Epithelial cell of proximal tubule (primary cell): ENCODE measurements at regions not wholly inside any gene's neighbourhood (a gene's known extent, or its start where the extent isn't known, plus 50 kb on each side); places are given as distances from the start of the nearest gene placed in this dataset.
A peak's percentile ranks its signal among the peaks of the same experiment; 100 is the strongest.

Experiments used
- DNase-seq: peaks from one replicate; pipeline ENCODE4 v3.0.0-alpha.2; 2011; ENCODE audit warnings: low read depth
- H3K4me3 ChIP-seq: 2 replicates; pipeline ENCODE4 v1.5.1; 2011; ENCODE audit warnings: low read depth, mild to moderate bottlenecking, low read length
- CTCF ChIP-seq: conservative IDR thresholded peaks from 2 replicates; pipeline ENCODE4 v1.5.1; 2012; ENCODE audit warnings: low read depth, mild to moderate bottlenecking, low read length

GRCh38 chr6:71410681-71411080 lies 122.1 kb downstream of the OGFRL1 start:
- peak overlapping the region; percentile 86 for H3K4me3 ChIP-seq
- DNase-seq, result no peak
- TF ChIP-seq CTCF, result no peak

DNA sequence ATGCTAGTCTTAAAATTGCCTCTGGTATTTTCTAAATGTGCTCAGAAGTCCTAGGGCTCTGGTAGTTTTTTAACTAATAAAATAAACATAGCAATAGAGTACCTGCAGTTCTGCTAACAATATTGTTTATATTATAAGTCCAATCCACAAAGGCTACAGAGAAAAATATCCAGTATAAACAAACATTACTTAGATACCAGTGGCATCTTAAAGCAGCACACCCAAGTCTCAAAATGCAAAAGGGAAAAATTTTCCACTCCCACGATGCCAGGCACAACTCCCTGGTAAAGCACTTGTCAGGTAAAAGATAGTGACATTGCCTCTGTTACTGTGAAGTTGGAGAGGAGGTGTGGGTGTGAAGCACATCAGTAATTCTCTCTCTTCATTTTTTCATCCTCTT lies 123.3 kb downstream of the OGFRL1 start:
- peak overlapping the region; percentile 86 for H3K4me3 ChIP-seq
- TF ChIP-seq CTCF, result no peak
- DNase-seq, result no peak

DNA sequence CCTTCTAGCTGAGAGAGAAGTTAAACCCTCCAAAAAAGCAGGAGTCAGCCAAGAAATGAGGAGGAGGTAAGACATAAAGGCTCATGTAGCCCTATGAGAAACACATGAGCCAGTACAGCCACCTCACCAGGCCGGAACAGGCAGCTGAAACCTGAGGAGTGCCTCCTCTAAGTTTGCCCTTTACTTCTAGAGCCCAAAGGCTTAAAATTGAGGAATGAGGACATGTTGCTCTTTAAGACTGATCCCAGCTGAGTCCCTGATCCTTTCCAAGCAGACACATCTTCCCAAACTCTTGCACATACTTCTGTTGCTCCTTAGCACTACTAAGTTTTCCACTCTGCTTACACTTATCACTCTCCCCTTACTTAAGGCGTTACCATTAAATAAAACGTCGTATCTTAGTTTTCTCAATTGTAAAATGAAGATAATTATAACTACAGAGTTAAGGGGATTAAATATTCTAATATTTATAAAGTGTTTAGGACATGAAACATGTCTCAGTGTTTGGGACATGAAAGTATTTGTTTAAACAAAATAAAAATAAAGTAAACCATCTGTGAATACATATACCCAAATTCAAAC lies 124.0 kb downstream of the OGFRL1 start:
- DNase-seq, result no peak
- peak overlapping the region; percentile 86 for H3K4me3 ChIP-seq

DNA sequence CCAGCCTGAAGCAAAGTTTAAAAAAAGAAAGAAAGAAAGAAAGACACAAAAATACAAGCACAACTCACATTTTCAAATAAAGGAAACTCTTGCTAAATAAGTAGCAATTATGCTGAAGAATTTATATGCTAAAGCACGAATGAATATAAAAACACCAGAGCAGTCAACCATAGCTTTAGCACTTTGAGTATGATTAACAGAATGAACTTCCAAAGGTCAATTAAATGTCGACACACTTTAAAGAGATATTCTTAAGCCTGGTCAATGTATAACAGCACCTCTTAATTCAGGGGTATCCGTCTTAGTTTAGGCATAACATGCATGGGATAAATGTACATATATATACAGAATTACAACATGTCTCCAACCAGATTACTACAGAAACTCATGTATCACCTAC lies 125.9 kb downstream of the OGFRL1 start:
- H3K4me3 ChIP-seq, result peak overlapping the region; percentile 86
- TF ChIP-seq CTCF, result no peak
- DNase-seq, result peak; percentile 80

More for the DNA sequence above, 124.0 kb downstream of the OGFRL1 start:
- TF ChIP-seq CTCF, result no peak

DNA sequence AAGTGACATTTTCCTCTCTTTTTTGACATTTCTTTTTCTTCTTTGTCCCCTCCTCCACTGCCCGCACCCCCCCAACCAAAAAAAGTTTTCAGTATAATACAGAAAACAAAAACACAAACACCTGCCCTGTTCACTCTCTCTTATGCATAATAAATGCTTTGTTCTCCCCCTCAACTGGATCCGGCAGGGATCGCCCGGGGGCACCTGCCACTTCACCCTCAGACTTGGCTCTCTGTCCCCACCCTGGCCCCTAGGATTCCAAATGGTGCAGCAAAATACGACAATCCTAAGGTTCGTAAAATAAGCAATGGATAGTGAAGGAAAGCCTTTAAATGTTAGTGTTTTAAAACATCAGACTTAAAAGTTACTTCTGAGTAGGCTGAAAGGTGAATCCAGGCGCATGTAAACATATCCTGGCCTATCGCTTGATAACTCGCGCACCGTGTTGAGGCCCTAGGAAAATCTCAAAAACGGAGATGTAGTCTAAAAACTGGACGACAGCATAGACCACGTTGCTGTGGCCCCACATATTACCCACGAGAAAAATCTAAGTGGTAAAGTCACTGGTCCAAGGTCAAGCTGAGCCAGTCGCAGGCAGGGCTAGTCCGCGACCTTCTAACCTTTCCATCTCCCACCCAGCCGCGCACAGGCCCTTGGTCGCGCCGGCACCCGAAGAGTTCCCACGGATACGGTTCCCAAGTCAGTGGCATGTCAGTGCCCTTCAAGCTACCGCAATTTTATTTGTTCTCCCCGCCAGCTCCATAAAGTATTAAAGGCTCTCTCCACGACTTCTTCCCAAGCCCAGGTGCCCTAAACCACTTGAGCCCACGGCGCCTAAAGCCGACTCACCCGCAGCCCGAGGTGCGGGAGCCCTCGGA lies 130.8 kb downstream of the OGFRL1 start:
- DNase-seq, result no peak
- peak overlapping the region; percentile 86 for H3K4me3 ChIP-seq
- TF ChIP-seq CTCF, result no peak

DNA sequence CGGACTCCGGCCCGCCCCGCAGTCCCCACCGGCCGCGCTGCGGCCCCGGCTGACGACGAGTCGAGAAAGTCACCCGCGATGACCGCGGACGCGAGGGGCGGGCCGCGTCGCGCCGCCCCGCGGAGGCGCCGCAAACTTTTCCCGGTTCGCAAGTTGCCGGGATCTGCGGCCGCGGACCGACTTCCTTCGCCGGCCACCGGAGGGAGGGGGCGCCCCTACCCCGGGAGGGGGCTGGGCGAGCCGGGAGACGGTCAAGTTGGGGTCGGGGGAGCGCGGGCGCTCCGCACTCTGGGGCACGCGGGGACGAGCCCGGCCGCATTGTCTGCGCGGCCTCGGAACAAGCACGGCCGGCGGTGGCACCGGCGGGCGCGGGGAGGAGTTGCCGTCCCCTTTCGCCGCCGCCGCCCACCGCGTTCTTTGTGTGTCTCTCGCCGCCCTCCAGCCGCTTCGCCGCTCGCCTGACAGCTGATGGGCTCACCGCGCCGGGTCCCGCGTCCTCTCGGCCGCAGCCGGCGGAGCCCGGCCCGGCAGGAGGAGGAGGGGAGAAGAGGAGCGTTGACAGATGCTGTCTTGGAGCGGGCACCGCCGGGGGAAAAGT lies 131.6 kb downstream of the OGFRL1 start:
- H3K4me3 ChIP-seq, result peak overlapping the region; percentile 86
- DNase-seq, result no peak
- no peak for TF ChIP-seq CTCF
